SK-N-SH (cell line): ENCODE measurements at regions not wholly inside any gene's neighbourhood (a gene's known extent, or its start where the extent isn't known, plus 50 kb on each side); places are given as distances from the start of the nearest gene placed in this dataset.

Experiments
- CTCF ChIP-seq: fragments of 200-600 bp; sonication (generic); IDR thresholded peaks from 2 replicates; pipeline ENCODE4 v1.6.1; 2017; ENCODE audit warnings: antibody characterized with exemption, mild to moderate bottlenecking, moderate library complexity
- EP300 ChIP-seq, 2 experiments: IDR thresholded peaks; 2 replicates each; pipeline versions ENCODE4 v1.4.0 to v1.6.1; 2012; ENCODE audit warnings: borderline replicate concordance in 1 of 2, low read depth in 1 of 2, low read length in 1 of 2
- MAX ChIP-seq: IDR thresholded peaks from 2 replicates; pipeline ENCODE4 v1.4.0; 2012; ENCODE audit warnings: low read depth
- NRF1 ChIP-seq: IDR thresholded peaks from 2 replicates; pipeline ENCODE4 v1.6.1; 2012; ENCODE audit warnings: low read depth, mild to moderate bottlenecking, low read length
- POLR2AphosphoS5 ChIP-seq: IDR thresholded peaks from 2 replicates; pipeline ENCODE4 v1.6.1; 2012; ENCODE audit warnings: low read depth, low read length
- RAD21 ChIP-seq: IDR thresholded peaks from 2 replicates; pipeline ENCODE4 v1.6.1; 2012; ENCODE audit warnings: mild to moderate bottlenecking, low read length
- SMC3 ChIP-seq: IDR thresholded peaks from 2 replicates; pipeline ENCODE4 v1.6.1; 2012; ENCODE audit warnings: low read depth, low read length, improper control_type of control experiment
- TAF1 ChIP-seq: IDR thresholded peaks from 2 replicates; pipeline ENCODE4 v1.6.1; 2012; ENCODE audit warnings: low read depth, mild to moderate bottlenecking, low read length, moderate library complexity, borderline replicate concordance
- USF2 ChIP-seq: fragments of 150-350 bp; IDR thresholded peaks from 2 replicates; pipeline ENCODE4 v1.6.1; 2017; ENCODE audit warnings: antibody characterized with exemption, low read length, low read depth, borderline replicate concordance

- TF ChIP-seq USF2, result no peak
- TF ChIP-seq SMC3, result no peak
- TF ChIP-seq POLR2AphosphoS5, result no peak
- no peak for TF ChIP-seq RAD21
- no peak for TF ChIP-seq MAX
- TF ChIP-seq EP300 (IDR thresholded peaks at IDR 0.05; ENCODE audit: borderline replicate concordance in 1 of 2, low read depth in 1 of 2, low read length in 1 of 2), result no peak
- no peak for TF ChIP-seq CTCF
- no peak for TF ChIP-seq NRF1
- no peak for TF ChIP-seq TAF1
Observed at GRCh38 chr1:14117700-14118099, 417.7 kb downstream of the PRDM2 start.
